NCI-H82 treated with DMSO at 0.1 percent for 48 hours (cell line): ENCODE measurements at regions not wholly inside any gene's neighbourhood (a gene's known extent, or its start where the extent isn't known, plus 50 kb on each side); places are given as distances from the start of the nearest gene placed in this dataset.

Source experiments
- DNase-seq: peaks from one replicate; lab custom pipeline; 2025; ENCODE audit not compliant: unreplicated experiment; lab: John Stamatoyannopoulos, UW

GRCh38 chr11:116101902-116102301 lies 597.7 kb upstream of the CADM1 start:
- DNase-seq: no peak

- no peak for DNase-seq
Observed at GRCh38 chr11:116100016-116100415, 595.8 kb upstream of the CADM1 start.

GRCh38 chr11:116099541-116099940 lies 595.3 kb upstream of the CADM1 start:
- no peak for DNase-seq

GRCh38 chr11:116096272-116096995 lies 592.2 kb upstream of the CADM1 start:
- DNase-seq: no peak

GRCh38 chr11:116093481-116094270 lies 589.5 kb upstream of the CADM1 start:
- no peak for DNase-seq

GRCh38 chr11:116093065-116093464 lies 588.9 kb upstream of the CADM1 start:
- DNase-seq: no peak

- DNase-seq: no peak
Observed at GRCh38 chr11:116086426-116086825, 582.2 kb upstream of the CADM1 start.

GRCh38 chr11:116085031-116085635 lies 580.9 kb upstream of the CADM1 start:
- DNase-seq: no peak

- DNase-seq: no peak
Observed at GRCh38 chr11:116084511-116084910, 580.3 kb upstream of the CADM1 start.

GRCh38 chr11:116082256-116082655 lies 578.0 kb upstream of the CADM1 start:
- no peak for DNase-seq

GRCh38 chr11:116079580-116079979 lies 575.4 kb upstream of the CADM1 start:
- no peak for DNase-seq

GRCh38 chr11:116078101-116078591 lies 573.9 kb upstream of the CADM1 start:
- peak; percentile 77 for DNase-seq

- no peak for DNase-seq
Observed at GRCh38 chr11:116077092-116077491, 572.9 kb upstream of the CADM1 start.

GRCh38 chr11:116073854-116074837 lies 569.9 kb upstream of the CADM1 start:
- peak; percentile 63 for DNase-seq

- no peak for DNase-seq
Observed at GRCh38 chr11:116072601-116073410, 568.6 kb upstream of the CADM1 start.

- no peak for DNase-seq
Observed at GRCh38 chr11:116072133-116072532, 567.9 kb upstream of the CADM1 start.

GRCh38 chr11:116071241-116071640 lies 567.0 kb upstream of the CADM1 start:
- DNase-seq: no peak

- DNase-seq: no peak
Observed at GRCh38 chr11:116070520-116070919, 566.3 kb upstream of the CADM1 start.

- no peak for DNase-seq
Observed at GRCh38 chr11:116066777-116067176, 562.6 kb upstream of the CADM1 start.

GRCh38 chr11:116065986-116066385 lies 561.8 kb upstream of the CADM1 start:
- no peak for DNase-seq
